ENCODE measurements at regions not wholly inside any gene's neighbourhood (a gene's known extent, or its start where the extent isn't known, plus 50 kb on each side); places are given as distances from the start of the nearest gene placed in this dataset.
"Not testable (repeated sequence)": the region's sequence is repeated elsewhere in the genome, so short reads cannot be mapped to it uniquely, and the experiment has no call there.

DNA sequence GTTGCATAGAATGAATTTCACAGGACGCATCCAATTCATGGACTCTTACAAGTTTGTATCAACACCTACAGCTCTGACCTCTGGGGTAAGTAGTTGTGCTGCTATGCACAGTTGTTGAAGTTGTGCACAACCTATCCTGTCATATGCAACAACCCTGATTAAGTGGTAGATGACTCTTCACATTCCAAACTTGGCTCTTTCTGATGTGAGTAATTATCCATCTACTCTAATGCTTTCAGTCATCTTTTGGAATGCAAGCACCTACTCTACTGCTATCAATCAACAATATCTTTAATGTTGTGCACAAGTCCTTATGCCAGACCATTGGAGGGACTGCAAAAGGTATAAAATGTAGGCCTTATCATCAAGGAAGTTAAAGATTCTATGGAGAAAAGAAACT, 921.4 kb downstream of the MCTP2 start:
- H3K36me3 ChIP-seq (replicated peaks in 1 of 2; ENCODE audit: control insufficient read depth in 1 of 2, insufficient read depth in 2 of 2, low read length in 2 of 2) = no peaks in the 10 kb centered on the region
- peaks cover 81% of the 10 kb centered on the region for H3K9me3 ChIP-seq (ENCODE audit: low read length)
- H3K27ac ChIP-seq (ENCODE audit: extremely low read length, insufficient read depth, low read length) = no peak overlapping the region
- in situ Hi-C loops (cut with HindIII; ENCODE audit: extremely low pct_ligation_motif_present, low pct_unique_long_range_greater_than_20kb) (no loop called here), intact Hi-C loops (cut with micrococcal nuclease; ENCODE audit: unreplicated experiment) (no loop called here)
- no peak for DNase-seq (ENCODE audit: low spot score)
- no peak overlapping the region for H2AFZ ChIP-seq (ENCODE audit: low read length)
- no peaks in the 10 kb centered on the region for H3K79me2 ChIP-seq (ENCODE audit: insufficient read depth, low read length)
- no peaks in the 10 kb centered on the region for H3K27me3 ChIP-seq (ENCODE audit: control insufficient read depth in 1 of 2, insufficient read depth in 2 of 2, low read length in 2 of 2)
- no peak overlapping the region for H3K4me2 ChIP-seq (ENCODE audit: low read depth, low read length)
- H3K4me1 ChIP-seq (ENCODE audit: insufficient read depth, low read length) = no peaks in the 10 kb centered on the region
- WGBS (ENCODE audit: low lambda C conversion rate) = 18% methylated on average over 1 of the region's 1 CpG
- ChIA-PET CTCF (ENCODE audit: low intra/inter-chr PET ratio, low total read pairs) (no interaction called here), POLR2A (no interaction called here)
- H3K9ac ChIP-seq (ENCODE audit: insufficient read depth, low read depth, low read length) = no peak overlapping the region
- no TSS peak for BruUV-seq (replicated peaks)
- no peak for FAIRE-seq
- H4K20me1 ChIP-seq (ENCODE audit: insufficient read depth, low read length) = no peaks in the 10 kb centered on the region
- ATAC-seq = no peak
- no peak overlapping the region for H3K4me3 ChIP-seq (replicated peaks in 1 of 3; ENCODE audit: insufficient read depth in 1 of 3, low read depth in 2 of 3, low read length in 3 of 3)
- TF ChIP-seq ZBTB8A (CRISPR knock-in tag; IDR thresholded peaks at IDR 0.05; ENCODE audit: borderline replicate concordance, low read depth) (no peak), ZNF143 (CRISPR knock-in tag; IDR thresholded peaks at IDR 0.05) (no peak), CEBPB (IDR thresholded peaks at IDR 0.05; ENCODE audit: borderline replicate concordance, low read depth, low read length) (no peak), TFDP2 (CRISPR knock-in tag; IDR thresholded peaks at IDR 0.05) (no peak), MTF1 (CRISPR knock-in tag; IDR thresholded peaks at IDR 0.05) (no peak), ZNF816 (CRISPR knock-in tag; IDR thresholded peaks at IDR 0.05; ENCODE audit: borderline replicate concordance) (no peak), REXO4 (CRISPR knock-in tag; IDR thresholded peaks at IDR 0.05; ENCODE audit: borderline replicate concordance) (no peak), BCL6 (CRISPR knock-in tag; IDR thresholded peaks at IDR 0.05) (no peak), NFIC (IDR thresholded peaks at IDR 0.05; ENCODE audit: low read length) (no peak), EHMT2 (IDR thresholded peaks at IDR 0.05; ENCODE audit: borderline replicate concordance, low read depth, low read length) (no peak), ZFP36L2 (CRISPR knock-in tag; IDR thresholded peaks at IDR 0.05) (no peak), KLF16 (CRISPR knock-in tag; IDR thresholded peaks at IDR 0.05) (no peak), CCAR2 (optimal IDR thresholded peaks at IDR 0.05; ENCODE audit: low read depth, low read length) (no peak)

DNA sequence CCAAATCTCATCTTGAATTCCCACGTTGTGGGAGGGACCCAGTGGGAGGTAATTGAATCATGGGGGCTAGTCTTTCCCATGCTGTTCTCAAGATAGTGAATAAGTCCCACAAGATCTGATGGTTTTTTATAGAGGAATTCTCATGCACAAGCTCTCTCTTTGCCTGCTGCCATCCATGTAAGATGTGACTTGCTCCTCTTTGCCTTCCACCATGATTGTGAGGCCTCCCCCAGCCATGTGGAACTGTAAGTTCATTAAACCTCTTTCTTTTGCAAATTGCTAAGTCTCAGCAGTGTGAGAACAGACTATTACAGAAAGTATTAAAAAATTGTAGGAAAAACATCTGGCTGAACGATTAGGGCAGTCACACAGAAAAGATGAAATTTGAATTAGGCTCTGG, 921.8 kb downstream of the MCTP2 start:
- DNase-seq (ENCODE audit: low spot score); CTCF ChIA-PET (ENCODE audit: low intra/inter-chr PET ratio, low total read pairs); POLR2A ChIA-PET; H3K79me2 ChIP-seq (ENCODE audit: insufficient read depth, low read length); BruUV-seq (replicated peaks); H3K27ac ChIP-seq (ENCODE audit: extremely low read length, insufficient read depth, low read length); H3K36me3 ChIP-seq (replicated peaks in 1 of 2; ENCODE audit: control insufficient read depth in 1 of 2, insufficient read depth in 2 of 2, low read length in 2 of 2); H3K4me1 ChIP-seq (ENCODE audit: insufficient read depth, low read length); H2AFZ ChIP-seq (ENCODE audit: low read length); in situ Hi-C loops (cut with HindIII; ENCODE audit: extremely low pct_ligation_motif_present, low pct_unique_long_range_greater_than_20kb); H3K9ac ChIP-seq (ENCODE audit: insufficient read depth, low read depth, low read length); H3K27me3 ChIP-seq (ENCODE audit: control insufficient read depth in 1 of 2, insufficient read depth in 2 of 2, low read length in 2 of 2); H4K20me1 ChIP-seq (ENCODE audit: insufficient read depth, low read length); intact Hi-C loops (cut with micrococcal nuclease; ENCODE audit: unreplicated experiment); H3K4me2 ChIP-seq (ENCODE audit: low read depth, low read length); H3K4me3 ChIP-seq (replicated peaks in 1 of 3; ENCODE audit: insufficient read depth in 1 of 3, low read depth in 2 of 3, low read length in 3 of 3); ATAC-seq; FAIRE-seq: not testable (repeated sequence)
- peaks cover 81% of the 10 kb centered on the region for H3K9me3 ChIP-seq (ENCODE audit: low read length)
- 2% methylated on average over 2 of the region's 2 CpGs for WGBS (ENCODE audit: low lambda C conversion rate)
